Neural cell (in vitro differentiated cells): ENCODE measurements at regions not wholly inside any gene's neighbourhood (a gene's known extent, or its start where the extent isn't known, plus 50 kb on each side); places are given as distances from the start of the nearest gene placed in this dataset.

Experiments used
- H2AFZ ChIP-seq: fragments of 200-600, 300-800 bp; sonication (generic), shearing (Covaris generic); 2 replicates; pipeline ENCODE4 v1.6.0; 2014; ENCODE audit warnings: low read depth, mild to moderate bottlenecking, antibody characterized with exemption, low read length, moderate library complexity
- H3F3A ChIP-seq: fragments of 200-600 bp; shearing (Covaris generic); 2 replicates; pipeline ENCODE4 v1.6.1; 2016; ENCODE audit warnings: mild to moderate bottlenecking, moderate library complexity, mixed read lengths, antibody characterized with exemption, low read length; ENCODE audit not compliant: insufficient read depth, poor library complexity, severe bottlenecking
- H3K27ac ChIP-seq: fragments of 200-600, 300-800 bp; sonication (generic), shearing (Covaris generic); 2 replicates; pipeline ENCODE4 v1.5.1; 2014; ENCODE audit warnings: mild to moderate bottlenecking, low read length, moderate library complexity
- H3K27me3 ChIP-seq: fragments of 300-800, 200-600 bp; sonication (generic), shearing (Covaris generic); 2 replicates; pipeline ENCODE4 v1.6.0; 2014; ENCODE audit warnings: mild to moderate bottlenecking, low read depth, low read length, moderate library complexity; ENCODE audit not compliant: insufficient read depth
- H3K36me3 ChIP-seq: fragments of 300-800, 200-600 bp; sonication (generic), shearing (Covaris generic); 2 replicates; pipeline ENCODE4 v1.5.1; 2014; ENCODE audit warnings: mild to moderate bottlenecking, antibody characterized with exemption, low read length, moderate library complexity; ENCODE audit not compliant: insufficient read depth
- H3K4me2 ChIP-seq: fragments of 300-800, 200-600 bp; sonication (generic), shearing (Covaris generic); 2 replicates; pipeline ENCODE4 v1.6.0; 2014; ENCODE audit warnings: mild to moderate bottlenecking, low read length
- H3K4me3 ChIP-seq: fragments of 300-800, 200-600 bp; sonication (generic), shearing (Covaris generic); 2 replicates; pipeline ENCODE4 v1.5.1; 2014; ENCODE audit warnings: mild to moderate bottlenecking, low read length, moderate library complexity
- H3K79me2 ChIP-seq: fragments of 200-600 bp; shearing (Covaris generic); replicated peaks from 2 replicates; pipeline ENCODE4 v1.6.0; 2014; ENCODE audit warnings: mild to moderate bottlenecking, low read length, moderate library complexity; ENCODE audit not compliant: insufficient read depth
- H3K9ac ChIP-seq: fragments of 300-800, 200-600 bp; sonication (generic), shearing (Covaris generic); 2 replicates; pipeline ENCODE4 v1.6.1; 2016; ENCODE audit warnings: mild to moderate bottlenecking, low read length, mixed read lengths
- H3K9me2 ChIP-seq: fragments of 200-600 bp; shearing (Covaris generic); 2 replicates; pipeline ENCODE4 v1.6.1; 2016; ENCODE audit warnings: mild to moderate bottlenecking, low read length, mixed read lengths; ENCODE audit not compliant: insufficient read depth
- H3K9me3 ChIP-seq: fragments of 200-600, 300-800 bp; sonication (generic), shearing (Covaris generic); 2 replicates; pipeline ENCODE4 v1.6.1; 2016; ENCODE audit warnings: mild to moderate bottlenecking, mixed run types, low read length, moderate library complexity, mixed read lengths
- H4K20me1 ChIP-seq: fragments of 200-600 bp; shearing (Covaris generic); 2 replicates; pipeline ENCODE4 v1.6.1; 2016; ENCODE audit warnings: mild to moderate bottlenecking, mixed run types; ENCODE audit not compliant: insufficient read depth
- EP300 ChIP-seq: fragments of 450-650 bp; conservative IDR thresholded peaks from 2 replicates; pipeline ENCODE4 v1.6.1; 2014; ENCODE audit warnings: antibody characterized with exemption, mild to moderate bottlenecking, moderate library complexity; ENCODE audit not compliant: poor library complexity, severe bottlenecking
- EZH2 ChIP-seq: fragments of 200-600, 300-800 bp; shearing (Covaris generic), sonication (generic); IDR thresholded peaks from 2 replicates; pipeline ENCODE4 v1.6.1; 2014; ENCODE audit warnings: antibody characterized with exemption, low read length, borderline replicate concordance, mild to moderate bottlenecking; ENCODE audit not compliant: insufficient read depth, poor library complexity, severe bottlenecking
- MXI1 ChIP-seq: fragments of 450-650 bp; conservative IDR thresholded peaks from 2 replicates; pipeline ENCODE4 v1.6.1; 2014; ENCODE audit warnings: antibody characterized with exemption, mild to moderate bottlenecking; ENCODE audit not compliant: poor library complexity, severe bottlenecking
- POLR2AphosphoS5 ChIP-seq: IDR thresholded peaks from 2 replicates; pipeline ENCODE4 v1.6.1; 2012
- RAD21 ChIP-seq: fragments of 450-650 bp; conservative IDR thresholded peaks from 2 replicates; pipeline ENCODE4 v1.6.1; 2014; ENCODE audit warnings: antibody characterized with exemption, mild to moderate bottlenecking, moderate library complexity
- SMC3 ChIP-seq: fragments of 450-650 bp; conservative IDR thresholded peaks from 2 replicates; pipeline ENCODE4 v1.6.1; 2014; ENCODE audit warnings: antibody characterized with exemption, mild to moderate bottlenecking, moderate library complexity; ENCODE audit not compliant: poor library complexity
- TAF1 ChIP-seq: IDR thresholded peaks from 2 replicates; pipeline ENCODE4 v1.6.1; 2012; ENCODE audit warnings: low read depth
- TF ChIP-seq, protein P1 (sequence below): fragments of 450-650 bp; IDR thresholded peaks from 2 replicates; pipeline ENCODE4 v1.5.1; 2014; ENCODE audit warnings: antibody characterized with exemption, mild to moderate bottlenecking, moderate library complexity; ENCODE audit not compliant: poor library complexity, severe bottlenecking
- TF ChIP-seq, protein P2 (sequence below): IDR thresholded peaks from 2 replicates; pipeline ENCODE4 v1.6.1; 2012; ENCODE audit warnings: borderline replicate concordance

DNA sequence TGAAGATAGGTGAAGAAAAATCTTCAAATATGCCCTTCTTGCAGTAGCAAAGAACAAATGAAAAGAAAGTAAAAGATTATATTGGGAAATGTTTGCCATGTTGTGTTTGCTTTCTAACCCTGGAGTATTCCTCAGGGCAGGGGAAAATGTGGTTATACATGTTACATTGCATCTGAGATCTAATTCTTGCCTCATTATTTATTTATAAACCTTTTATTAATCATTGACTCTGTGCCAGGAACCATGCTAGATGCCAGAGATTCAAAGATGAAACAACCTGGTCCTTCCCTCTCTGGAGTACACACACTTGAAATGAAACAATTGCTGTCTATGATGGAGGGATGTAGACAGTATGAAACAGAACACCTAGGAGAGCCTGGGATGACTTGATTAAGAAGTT is 128.1 kb upstream of the HMGA2 start:
- H3K36me3 ChIP-seq: no peaks in the 10 kb centered on the region
- H3K9me2 ChIP-seq: no peaks in the 10 kb centered on the region
- H3F3A ChIP-seq: no peaks in the 10 kb centered on the region
- no peaks in the 10 kb centered on the region for H3K27me3 ChIP-seq
- H3K27ac ChIP-seq: no peak overlapping the region
- no peaks in the 10 kb centered on the region for H3K9me3 ChIP-seq
- TF ChIP-seq MXI1: no peak
- TF ChIP-seq TAF1: no peak
- TF ChIP-seq SMC3: no peak
- TF ChIP-seq, protein P1, sequence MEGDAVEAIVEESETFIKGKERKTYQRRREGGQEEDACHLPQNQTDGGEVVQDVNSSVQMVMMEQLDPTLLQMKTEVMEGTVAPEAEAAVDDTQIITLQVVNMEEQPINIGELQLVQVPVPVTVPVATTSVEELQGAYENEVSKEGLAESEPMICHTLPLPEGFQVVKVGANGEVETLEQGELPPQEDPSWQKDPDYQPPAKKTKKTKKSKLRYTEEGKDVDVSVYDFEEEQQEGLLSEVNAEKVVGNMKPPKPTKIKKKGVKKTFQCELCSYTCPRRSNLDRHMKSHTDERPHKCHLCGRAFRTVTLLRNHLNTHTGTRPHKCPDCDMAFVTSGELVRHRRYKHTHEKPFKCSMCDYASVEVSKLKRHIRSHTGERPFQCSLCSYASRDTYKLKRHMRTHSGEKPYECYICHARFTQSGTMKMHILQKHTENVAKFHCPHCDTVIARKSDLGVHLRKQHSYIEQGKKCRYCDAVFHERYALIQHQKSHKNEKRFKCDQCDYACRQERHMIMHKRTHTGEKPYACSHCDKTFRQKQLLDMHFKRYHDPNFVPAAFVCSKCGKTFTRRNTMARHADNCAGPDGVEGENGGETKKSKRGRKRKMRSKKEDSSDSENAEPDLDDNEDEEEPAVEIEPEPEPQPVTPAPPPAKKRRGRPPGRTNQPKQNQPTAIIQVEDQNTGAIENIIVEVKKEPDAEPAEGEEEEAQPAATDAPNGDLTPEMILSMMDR: no peak
- no peak for TF ChIP-seq POLR2AphosphoS5
- no peak for TF ChIP-seq EZH2
- TF ChIP-seq EP300: no peak
- TF ChIP-seq, protein P2, sequence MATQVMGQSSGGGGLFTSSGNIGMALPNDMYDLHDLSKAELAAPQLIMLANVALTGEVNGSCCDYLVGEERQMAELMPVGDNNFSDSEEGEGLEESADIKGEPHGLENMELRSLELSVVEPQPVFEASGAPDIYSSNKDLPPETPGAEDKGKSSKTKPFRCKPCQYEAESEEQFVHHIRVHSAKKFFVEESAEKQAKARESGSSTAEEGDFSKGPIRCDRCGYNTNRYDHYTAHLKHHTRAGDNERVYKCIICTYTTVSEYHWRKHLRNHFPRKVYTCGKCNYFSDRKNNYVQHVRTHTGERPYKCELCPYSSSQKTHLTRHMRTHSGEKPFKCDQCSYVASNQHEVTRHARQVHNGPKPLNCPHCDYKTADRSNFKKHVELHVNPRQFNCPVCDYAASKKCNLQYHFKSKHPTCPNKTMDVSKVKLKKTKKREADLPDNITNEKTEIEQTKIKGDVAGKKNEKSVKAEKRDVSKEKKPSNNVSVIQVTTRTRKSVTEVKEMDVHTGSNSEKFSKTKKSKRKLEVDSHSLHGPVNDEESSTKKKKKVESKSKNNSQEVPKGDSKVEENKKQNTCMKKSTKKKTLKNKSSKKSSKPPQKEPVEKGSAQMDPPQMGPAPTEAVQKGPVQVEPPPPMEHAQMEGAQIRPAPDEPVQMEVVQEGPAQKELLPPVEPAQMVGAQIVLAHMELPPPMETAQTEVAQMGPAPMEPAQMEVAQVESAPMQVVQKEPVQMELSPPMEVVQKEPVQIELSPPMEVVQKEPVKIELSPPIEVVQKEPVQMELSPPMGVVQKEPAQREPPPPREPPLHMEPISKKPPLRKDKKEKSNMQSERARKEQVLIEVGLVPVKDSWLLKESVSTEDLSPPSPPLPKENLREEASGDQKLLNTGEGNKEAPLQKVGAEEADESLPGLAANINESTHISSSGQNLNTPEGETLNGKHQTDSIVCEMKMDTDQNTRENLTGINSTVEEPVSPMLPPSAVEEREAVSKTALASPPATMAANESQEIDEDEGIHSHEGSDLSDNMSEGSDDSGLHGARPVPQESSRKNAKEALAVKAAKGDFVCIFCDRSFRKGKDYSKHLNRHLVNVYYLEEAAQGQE: no peak
- TF ChIP-seq RAD21: no peak
- no peaks in the 10 kb centered on the region for H4K20me1 ChIP-seq
- H3K9ac ChIP-seq: no peak overlapping the region
- no peak overlapping the region for H3K4me3 ChIP-seq
- H3K79me2 ChIP-seq: no peaks in the 10 kb centered on the region
- H3K4me2 ChIP-seq: no peak overlapping the region
- H2AFZ ChIP-seq: no peak overlapping the region

DNA sequence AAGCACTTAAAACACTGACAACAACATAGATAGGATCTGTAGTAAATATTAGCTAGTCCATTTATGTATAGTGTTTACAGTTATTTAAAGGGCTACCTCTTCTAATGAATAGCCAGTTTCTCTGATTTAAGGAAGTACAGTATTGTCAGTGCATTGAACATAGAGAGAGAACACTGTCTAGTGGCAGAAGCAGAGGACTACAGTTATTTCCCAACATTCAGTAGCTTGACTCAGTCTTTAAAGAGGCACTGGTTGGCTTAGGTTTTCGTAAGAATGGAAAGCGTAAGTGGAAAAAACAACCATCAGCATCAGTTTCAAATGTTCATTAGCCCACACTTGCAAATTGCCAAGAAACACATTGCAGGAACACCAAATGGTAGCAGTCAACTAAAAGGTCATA is 125.0 kb upstream of the HMGA2 start:
- Histone ChIP-seq H3K9me3 (no peaks in the 10 kb centered on the region), H3K9me2 (no peaks in the 10 kb centered on the region), H3K9ac (no peak overlapping the region), H3F3A (no peaks in the 10 kb centered on the region), H3K4me3 (no peak overlapping the region), H3K27me3 (no peaks in the 10 kb centered on the region), H3K27ac (no peak overlapping the region), H3K4me2 (no peak overlapping the region), H3K36me3 (no peaks in the 10 kb centered on the region), H3K79me2 (no peaks in the 10 kb centered on the region), H2AFZ (no peak overlapping the region), H4K20me1 (no peaks in the 10 kb centered on the region)
- TF ChIP-seq, protein P2: no peak
- TF ChIP-seq POLR2AphosphoS5 (no peak), TAF1 (no peak), RAD21 (no peak), EZH2 (no peak), EP300 (no peak), MXI1 (no peak), SMC3 (no peak)
- TF ChIP-seq, protein P1: no peak
